ENCODE measurements at regions not wholly inside any gene's neighbourhood (a gene's known extent, or its start where the extent isn't known, plus 50 kb on each side); places are given as distances from the start of the nearest gene placed in this dataset.

GRCh38 chr12:84785951-84786350, 126.6 kb downstream of the SLC6A15 start:
- Histone ChIP-seq H3K4me3 (no peak overlapping the region), H3K27ac (no peak overlapping the region), H3K27me3 (peaks cover 0 to 3% (median 0%) of the 10 kb centered on the region in 4 donors), H3K4me1 (no peaks in the 10 kb centered on the region), H3K9me3 (no peaks in the 10 kb centered on the region), H3K36me3 (no peaks in the 10 kb centered on the region)
- TF ChIP-seq CTCF (IDR thresholded peaks at IDR 0.05): no peak
- ATAC-seq (no peak), FAIRE-seq (no peak), DNase-seq (no peak)
- 29 to 53% methylated on average over 1 of the region's 1 CpG for WGBS, 2 donors
- intact Hi-C loops (cut with DNase I): no loop called here

GRCh38 chr12:84785281-84785680, 127.3 kb downstream of the SLC6A15 start:
- ATAC-seq (no peak), DNase-seq (no peak), FAIRE-seq (no peak)
- TF ChIP-seq CTCF (IDR thresholded peaks at IDR 0.05): no peak
- H3K4me1 ChIP-seq: no peaks in the 10 kb centered on the region
- H3K36me3 ChIP-seq: no peaks in the 10 kb centered on the region
- intact Hi-C loops (cut with DNase I): no loop called here
- WGBS, 2 donors: 48 to 54% methylated on average over 1 of the region's 1 CpG
- H3K9me3 ChIP-seq: no peaks in the 10 kb centered on the region
- H3K27me3 ChIP-seq: peaks cover 0 to under 1% (median 0%) of the 10 kb centered on the region in 4 donors
- no peak overlapping the region for H3K4me3 ChIP-seq
- no peak overlapping the region for H3K27ac ChIP-seq

GRCh38 chr12:84779169-84779568, 133.4 kb downstream of the SLC6A15 start:
- H3K9me3 ChIP-seq: no peaks in the 10 kb centered on the region
- H3K4me3 ChIP-seq: no peak overlapping the region
- intact Hi-C loops (cut with DNase I): no loop called here
- no peak for FAIRE-seq
- no peak for TF ChIP-seq CTCF (IDR thresholded peaks at IDR 0.05)
- no peaks in the 10 kb centered on the region for H3K27me3 ChIP-seq
- no peak for DNase-seq
- no peak for ATAC-seq
- WGBS, 2 donors: 63 to 81% methylated on average over 5 of the region's 5 CpGs
- no peak overlapping the region for H3K27ac ChIP-seq
- H3K36me3 ChIP-seq: no peaks in the 10 kb centered on the region
- no peaks in the 10 kb centered on the region for H3K4me1 ChIP-seq

- DNase-seq (no peak), FAIRE-seq (no peak), ATAC-seq (no peak)
- Histone ChIP-seq H3K9me3 (no peaks in the 10 kb centered on the region), H3K4me1 (no peaks in the 10 kb centered on the region), H3K27ac (no peak overlapping the region), H3K27me3 (no peaks in the 10 kb centered on the region), H3K4me3 (no peak overlapping the region), H3K36me3 (no peaks in the 10 kb centered on the region)
- WGBS, 2 donors: 28 to 44% methylated on average over 2 of the region's 2 CpGs
- intact Hi-C loops (cut with DNase I): no loop called here
- no peak for TF ChIP-seq CTCF (IDR thresholded peaks at IDR 0.05)
Measured at GRCh38 chr12:84772281-84772680, 140.3 kb downstream of the SLC6A15 start.

- ATAC-seq: no peak
- DNase-seq: no peak
- no peak overlapping the region for H3K4me3 ChIP-seq
- intact Hi-C loops (cut with DNase I): no loop called here
- WGBS, 2 donors: 36 to 54% methylated on average over 1 of the region's 1 CpG
- H3K4me1 ChIP-seq: no peaks in the 10 kb centered on the region
- no peaks in the 10 kb centered on the region for H3K36me3 ChIP-seq
- no peaks in the 10 kb centered on the region for H3K9me3 ChIP-seq
- no peaks in the 10 kb centered on the region for H3K27me3 ChIP-seq
- no peak for TF ChIP-seq CTCF (IDR thresholded peaks at IDR 0.05)
- FAIRE-seq: no peak
- no peak overlapping the region for H3K27ac ChIP-seq
Measured at GRCh38 chr12:84767079-84767478, 145.5 kb downstream of the SLC6A15 start.

All from pancreas (tissue), 10 donors.